Kidney epithelial cell (primary cell): ENCODE measurements at regions not wholly inside any gene's neighbourhood (a gene's known extent, or its start where the extent isn't known, plus 50 kb on each side); places are given as distances from the start of the nearest gene placed in this dataset.

ENCODE experiments used
- DNase-seq: peaks from one replicate; pipeline ENCODE4 v3.0.0-alpha.2; 2010; ENCODE audit warnings: low read depth
- H3K27me3 ChIP-seq: 2 replicates; pipeline ENCODE4 v1.6.0; 2011; ENCODE audit warnings: low read length; ENCODE audit not compliant: control insufficient read depth, insufficient read depth
- H3K36me3 ChIP-seq: 2 replicates; pipeline ENCODE4 v1.5.1; 2011; ENCODE audit warnings: low read length; ENCODE audit not compliant: control insufficient read depth, insufficient read depth
- H3K4me3 ChIP-seq: 2 replicates; pipeline ENCODE4 v1.5.1; 2011; ENCODE audit warnings: low read depth, mild to moderate bottlenecking, control low read depth, low read length
- CTCF ChIP-seq: IDR thresholded peaks from 2 replicates; pipeline ENCODE4 v1.5.1; 2011; ENCODE audit warnings: mild to moderate bottlenecking, moderate library complexity, low read length, control low read depth, inconsistent platforms; ENCODE audit not compliant: insufficient read depth, poor library complexity, severe bottlenecking

GRCh38 chr7:132053871-132054270 lies 497.4 kb upstream of the PODXL start:
- no peak for TF ChIP-seq CTCF
- Histone ChIP-seq H3K27me3 (no peaks in the 10 kb centered on the region), H3K4me3 (no peak overlapping the region), H3K36me3 (no peaks in the 10 kb centered on the region)
- no peak for DNase-seq

GRCh38 chr7:132051311-132051710 lies 494.9 kb upstream of the PODXL start:
- Histone ChIP-seq H3K27me3 (no peaks in the 10 kb centered on the region), H3K4me3 (no peak overlapping the region), H3K36me3 (no peaks in the 10 kb centered on the region)
- DNase-seq: no peak
- TF ChIP-seq CTCF: no peak

DNA sequence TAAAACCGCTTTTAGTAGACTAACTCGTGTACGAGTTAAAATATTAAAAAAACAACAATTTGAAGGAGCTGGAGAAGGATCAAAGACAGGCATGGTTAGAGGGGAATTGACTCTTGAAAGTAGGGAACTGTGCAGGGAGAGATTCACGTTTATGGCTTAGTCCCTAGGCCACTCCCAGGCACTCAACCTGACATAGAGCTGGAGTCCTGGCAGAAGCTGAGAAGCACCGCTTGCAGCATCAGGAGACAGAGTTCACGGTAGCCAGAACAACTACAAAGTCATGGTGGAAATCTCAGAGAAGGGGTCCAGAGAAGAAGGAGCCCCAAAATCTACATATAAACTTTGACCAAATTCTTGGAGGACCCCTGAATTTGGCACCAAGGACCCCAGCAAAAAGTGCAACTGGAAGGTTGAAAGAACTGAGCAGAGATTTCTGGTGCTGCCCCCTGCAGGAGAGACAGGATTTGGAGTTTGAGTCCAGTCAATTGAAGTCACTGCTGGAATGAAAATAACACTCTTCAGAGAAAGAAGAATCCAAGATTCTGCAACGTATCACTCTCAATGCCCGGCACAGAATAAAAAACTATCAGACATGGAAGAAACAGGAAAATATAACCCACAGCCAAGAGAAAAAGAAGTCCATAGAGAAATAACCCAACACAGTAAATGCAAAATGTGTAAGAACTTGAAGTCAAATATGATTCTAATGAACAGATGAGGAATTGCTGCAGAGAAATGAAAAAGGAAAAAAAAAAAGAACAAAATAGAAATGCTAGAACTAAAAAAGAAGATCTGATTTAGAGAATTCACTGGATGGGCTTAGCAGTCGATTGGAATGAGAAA lies 493.3 kb upstream of the PODXL start:
- no peak for DNase-seq

GRCh38 chr7:132045481-132045980 lies 489.1 kb upstream of the PODXL start:
- DNase-seq: no peak
- TF ChIP-seq CTCF: no peak

More for the DNA sequence above, 493.3 kb upstream of the PODXL start:
- Histone ChIP-seq H3K4me3 (no peak overlapping the region), H3K36me3 (no peaks in the 10 kb centered on the region), H3K27me3 (no peaks in the 10 kb centered on the region)
- peak; percentile 64 for TF ChIP-seq CTCF

DNA sequence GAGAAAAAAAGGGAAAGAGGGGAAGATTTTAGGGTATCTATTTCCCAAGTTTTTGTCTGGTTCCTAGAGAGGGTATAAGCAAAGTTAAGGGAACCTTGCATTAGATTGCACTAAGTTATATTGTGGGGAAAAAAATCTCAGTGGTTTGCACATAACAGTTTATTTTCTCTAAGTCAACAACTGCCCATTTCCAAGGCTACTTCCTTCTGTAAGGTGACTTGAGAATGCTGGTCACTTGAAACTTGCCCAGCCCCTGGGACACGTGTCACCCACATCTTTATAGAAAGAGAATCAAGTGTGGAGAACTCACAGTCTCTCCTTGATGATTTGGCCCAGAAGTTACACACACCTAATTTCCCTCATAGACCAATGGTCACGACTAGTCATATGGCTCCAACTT lies 488.6 kb upstream of the PODXL start:
- TF ChIP-seq CTCF: no peak
- DNase-seq: no peak
- no peak overlapping the region for H3K4me3 ChIP-seq

More at GRCh38 chr7:132045481-132045980, 489.1 kb upstream of the PODXL start:
- H3K27me3 ChIP-seq: no peaks in the 10 kb centered on the region
- no peaks in the 10 kb centered on the region for H3K36me3 ChIP-seq
- H3K4me3 ChIP-seq: no peak overlapping the region

More for the DNA sequence above, 488.6 kb upstream of the PODXL start:
- no peaks in the 10 kb centered on the region for H3K27me3 ChIP-seq
- no peaks in the 10 kb centered on the region for H3K36me3 ChIP-seq
